Neural cell (in vitro differentiated cells): ENCODE measurements at regions not wholly inside any gene's neighbourhood (a gene's known extent, or its start where the extent isn't known, plus 50 kb on each side); places are given as distances from the start of the nearest gene placed in this dataset.

Source experiments
- EZH2 ChIP-seq: fragments of 200-600, 300-800 bp; shearing (Covaris generic), sonication (generic); IDR thresholded peaks from 2 replicates; pipeline ENCODE4 v1.6.1; 2014; ENCODE audit warnings: antibody characterized with exemption, low read length, borderline replicate concordance, mild to moderate bottlenecking; ENCODE audit not compliant: insufficient read depth, poor library complexity, severe bottlenecking
- POLR2AphosphoS5 ChIP-seq: IDR thresholded peaks from 2 replicates; pipeline ENCODE4 v1.6.1; 2012
- TF ChIP-seq, protein P1 (sequence below): fragments of 450-650 bp; IDR thresholded peaks from 2 replicates; pipeline ENCODE4 v1.5.1; 2014; ENCODE audit warnings: antibody characterized with exemption, mild to moderate bottlenecking, moderate library complexity; ENCODE audit not compliant: poor library complexity, severe bottlenecking

DNA sequence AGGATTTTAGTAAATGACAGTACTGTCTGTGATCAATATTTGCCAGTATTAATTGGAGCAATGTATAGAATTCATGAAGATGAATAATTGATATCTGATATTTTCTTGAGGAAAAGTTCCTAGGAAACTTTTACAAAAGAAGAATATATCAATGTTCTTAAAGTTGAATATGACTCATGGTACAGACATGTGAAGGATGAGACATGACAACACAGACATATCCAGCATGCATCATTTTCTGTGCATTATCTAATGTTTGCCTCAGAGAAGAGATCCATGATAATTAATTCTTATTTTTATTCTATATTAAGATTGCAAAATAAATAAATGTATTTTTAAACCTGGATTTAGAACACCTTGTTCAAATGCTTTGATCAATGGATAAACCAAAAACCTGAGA, 452.9 kb upstream of the EPHA5 start:
- TF ChIP-seq EZH2 (no peak), POLR2AphosphoS5 (no peak)
- TF ChIP-seq, protein P1, sequence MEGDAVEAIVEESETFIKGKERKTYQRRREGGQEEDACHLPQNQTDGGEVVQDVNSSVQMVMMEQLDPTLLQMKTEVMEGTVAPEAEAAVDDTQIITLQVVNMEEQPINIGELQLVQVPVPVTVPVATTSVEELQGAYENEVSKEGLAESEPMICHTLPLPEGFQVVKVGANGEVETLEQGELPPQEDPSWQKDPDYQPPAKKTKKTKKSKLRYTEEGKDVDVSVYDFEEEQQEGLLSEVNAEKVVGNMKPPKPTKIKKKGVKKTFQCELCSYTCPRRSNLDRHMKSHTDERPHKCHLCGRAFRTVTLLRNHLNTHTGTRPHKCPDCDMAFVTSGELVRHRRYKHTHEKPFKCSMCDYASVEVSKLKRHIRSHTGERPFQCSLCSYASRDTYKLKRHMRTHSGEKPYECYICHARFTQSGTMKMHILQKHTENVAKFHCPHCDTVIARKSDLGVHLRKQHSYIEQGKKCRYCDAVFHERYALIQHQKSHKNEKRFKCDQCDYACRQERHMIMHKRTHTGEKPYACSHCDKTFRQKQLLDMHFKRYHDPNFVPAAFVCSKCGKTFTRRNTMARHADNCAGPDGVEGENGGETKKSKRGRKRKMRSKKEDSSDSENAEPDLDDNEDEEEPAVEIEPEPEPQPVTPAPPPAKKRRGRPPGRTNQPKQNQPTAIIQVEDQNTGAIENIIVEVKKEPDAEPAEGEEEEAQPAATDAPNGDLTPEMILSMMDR: no peak
